UCSD-AML1 (cell line): ENCODE measurements at regions not wholly inside any gene's neighbourhood (a gene's known extent, or its start where the extent isn't known, plus 50 kb on each side); places are given as distances from the start of the nearest gene placed in this dataset.
A peak's percentile ranks its signal among the peaks of the same experiment; 100 is the strongest.

Experiments used
- DNase-seq: peaks from one replicate; lab custom pipeline; 2025; ENCODE audit not compliant: unreplicated experiment; lab: John Stamatoyannopoulos, UW

GRCh38 chr5:165202519-165202910 is 1697.1 kb downstream of the MAT2B start:
- no peak for DNase-seq

GRCh38 chr5:165209101-165209727 is 1703.8 kb downstream of the MAT2B start:
- no peak for DNase-seq

DNA sequence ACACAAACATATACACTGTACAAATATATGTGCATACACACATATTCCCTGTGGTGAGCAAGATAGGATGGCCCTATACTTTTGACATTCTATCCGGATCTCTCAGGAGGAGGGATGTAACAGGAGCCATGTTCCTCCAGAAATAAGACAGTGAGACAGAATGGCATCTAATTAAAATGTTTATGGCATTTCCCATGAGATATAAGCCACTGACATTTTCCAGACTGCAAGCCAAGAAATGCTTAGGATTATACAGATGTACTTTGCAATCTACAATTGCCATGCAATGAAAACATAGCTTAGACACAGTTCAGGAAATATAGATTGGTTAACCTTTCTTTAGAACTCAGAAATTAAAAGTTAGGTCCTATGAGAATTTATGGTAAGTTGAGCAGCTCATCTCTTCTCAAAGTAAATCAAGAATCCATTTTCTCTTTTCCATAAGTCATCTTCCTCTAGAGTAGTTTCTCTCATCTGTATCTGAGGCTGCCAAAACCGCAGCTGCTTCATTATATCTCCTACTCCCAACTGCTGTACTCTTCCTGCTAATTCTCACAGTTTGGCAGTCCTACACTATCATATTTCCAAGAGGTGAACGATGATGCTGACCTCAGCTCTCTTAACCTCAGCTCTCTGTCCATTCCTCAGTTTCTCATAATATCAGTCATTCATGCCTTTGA is 1719.1 kb downstream of the MAT2B start:
- no peak for DNase-seq

GRCh38 chr5:165227515-165227914 is 1722.1 kb downstream of the MAT2B start:
- DNase-seq, result peak; percentile 5

DNA sequence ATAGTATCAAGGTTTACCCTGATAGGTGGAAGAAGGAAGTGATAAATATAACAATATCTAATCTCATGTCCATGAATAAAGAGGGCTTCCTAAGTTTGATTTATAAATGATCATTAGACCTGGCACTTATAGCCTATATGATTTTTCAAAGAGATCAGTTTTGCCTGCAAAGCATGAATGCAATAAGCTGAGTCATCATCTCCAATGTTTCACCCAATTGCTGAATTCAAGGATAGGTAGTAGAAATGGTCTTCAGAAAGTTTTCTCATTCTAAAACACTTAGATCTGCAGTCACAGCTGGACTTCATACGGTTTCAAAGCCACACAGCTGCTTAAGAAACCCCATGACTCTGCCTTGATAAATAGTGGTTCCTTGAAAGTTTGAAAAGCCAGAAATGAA is 1722.8 kb downstream of the MAT2B start:
- DNase-seq, result no peak

DNA sequence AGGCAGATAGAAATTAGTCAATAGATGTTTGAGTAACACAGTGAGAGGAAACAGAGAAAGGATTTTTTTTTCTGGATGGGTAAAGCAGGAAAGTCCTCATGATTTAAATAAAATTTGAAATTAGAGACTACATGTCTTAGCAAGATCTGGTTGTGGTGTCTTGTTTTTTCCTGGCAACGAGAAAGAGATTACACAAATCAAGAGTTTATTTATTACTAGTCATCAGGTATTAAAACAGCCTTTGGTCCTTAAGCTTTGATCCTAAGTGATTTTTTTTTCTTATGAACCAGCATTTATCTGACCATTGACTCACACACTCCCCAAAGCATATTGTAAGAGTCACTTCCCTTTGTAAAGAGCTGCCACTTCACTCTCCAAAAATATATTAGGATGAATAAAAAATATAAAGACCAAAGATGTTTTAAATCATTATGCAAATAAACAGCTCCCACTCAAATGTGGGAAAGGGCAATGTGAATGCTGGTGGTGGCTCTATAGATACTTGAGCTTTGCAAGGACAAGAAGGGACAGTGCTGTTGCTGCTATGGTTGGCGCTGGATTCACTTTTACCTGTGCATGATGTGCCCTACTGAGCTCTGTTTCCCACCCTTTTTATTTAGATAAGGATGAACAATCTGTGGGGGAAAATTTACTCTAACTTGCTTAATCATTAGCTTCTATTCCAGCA is 1726.5 kb downstream of the MAT2B start:
- no peak for DNase-seq

GRCh38 chr5:165232509-165233028 is 1727.2 kb downstream of the MAT2B start:
- no peak for DNase-seq

DNA sequence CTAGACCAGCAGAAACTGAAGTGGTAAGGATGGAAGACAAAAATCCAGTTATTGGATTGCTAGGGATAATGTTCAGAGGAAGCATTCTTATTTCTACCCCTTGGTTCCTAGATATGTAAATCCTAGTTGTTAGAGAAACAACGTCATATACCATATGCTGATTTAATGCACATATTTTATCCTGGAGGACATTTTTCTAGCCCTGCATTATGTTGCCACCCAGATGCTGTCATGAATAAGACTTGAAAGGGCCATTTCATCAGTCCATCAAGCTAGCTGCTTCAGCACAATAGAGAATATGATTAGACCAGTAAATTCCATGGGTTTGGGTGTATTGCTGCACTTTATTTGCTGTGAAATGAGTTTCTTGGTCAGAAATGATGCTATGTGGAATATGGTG is 1736.4 kb downstream of the MAT2B start:
- no peak for DNase-seq

DNA sequence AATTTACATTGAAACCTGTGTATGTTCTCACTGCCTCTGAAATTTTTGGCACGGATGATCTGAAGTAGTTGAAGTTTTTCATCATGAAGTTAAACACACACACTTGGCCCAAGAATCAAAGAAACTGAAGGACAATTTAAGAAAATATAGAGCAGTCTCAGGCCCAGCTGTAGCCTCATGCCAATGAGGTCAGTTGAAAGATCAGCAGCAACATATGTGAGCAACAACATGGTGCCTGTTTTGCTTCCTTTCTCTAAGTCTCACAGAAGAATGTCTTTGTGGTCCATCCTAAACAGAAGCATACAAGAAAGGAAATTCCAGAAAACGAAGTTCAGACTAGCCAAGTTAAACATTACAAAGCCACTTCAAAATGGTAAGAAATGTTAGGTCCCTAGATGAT is 1737.2 kb downstream of the MAT2B start:
- DNase-seq, result no peak

GRCh38 chr5:165244407-165244806 is 1739.0 kb downstream of the MAT2B start:
- DNase-seq, result no peak

DNA sequence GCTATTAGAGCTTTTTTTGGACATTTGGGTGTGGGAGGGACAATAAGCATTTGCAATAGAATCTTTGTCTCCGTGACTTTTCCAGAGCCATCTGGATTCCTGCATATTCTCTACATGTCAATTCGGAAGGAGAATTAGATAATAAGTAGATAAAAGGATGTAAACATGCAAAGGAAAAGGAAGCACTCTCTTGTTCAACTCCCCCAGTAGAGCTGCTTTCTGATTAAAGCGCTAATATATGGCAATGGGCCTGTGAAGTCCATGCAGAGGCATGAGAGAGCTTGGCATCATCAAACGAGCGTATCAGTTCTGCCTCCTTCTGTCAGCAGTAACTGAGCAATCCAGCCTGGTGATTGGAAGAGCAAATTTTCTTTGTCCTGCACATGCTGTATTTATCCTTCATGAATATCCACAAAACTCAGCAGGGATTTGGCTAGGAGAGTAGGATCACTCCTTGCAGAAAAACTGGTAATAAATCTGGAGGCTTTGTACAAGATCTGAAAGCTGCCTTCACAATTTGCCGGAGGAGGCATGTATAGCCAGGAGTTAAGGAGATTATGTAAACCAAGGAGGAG is 1752.9 kb downstream of the MAT2B start:
- no peak for DNase-seq

DNA sequence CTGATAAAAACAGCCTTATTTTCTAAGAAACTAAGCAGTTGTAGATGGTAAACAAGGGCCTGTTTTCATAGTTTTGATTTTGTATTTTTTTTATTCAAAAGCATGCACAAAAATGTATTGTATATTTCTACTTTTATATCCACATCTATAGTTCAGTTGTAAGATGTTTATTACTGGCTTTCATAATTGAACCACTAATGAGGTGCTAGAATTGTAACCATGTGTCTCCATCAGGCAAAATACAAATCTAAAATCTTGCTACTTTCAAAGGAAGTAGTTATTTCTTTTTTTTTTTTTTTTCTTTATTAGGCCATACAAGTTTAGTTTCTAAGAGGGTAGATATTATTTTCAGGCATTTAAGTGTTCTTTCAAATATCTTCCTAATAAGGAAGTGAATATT is 1755.0 kb downstream of the MAT2B start:
- DNase-seq, result no peak

DNA sequence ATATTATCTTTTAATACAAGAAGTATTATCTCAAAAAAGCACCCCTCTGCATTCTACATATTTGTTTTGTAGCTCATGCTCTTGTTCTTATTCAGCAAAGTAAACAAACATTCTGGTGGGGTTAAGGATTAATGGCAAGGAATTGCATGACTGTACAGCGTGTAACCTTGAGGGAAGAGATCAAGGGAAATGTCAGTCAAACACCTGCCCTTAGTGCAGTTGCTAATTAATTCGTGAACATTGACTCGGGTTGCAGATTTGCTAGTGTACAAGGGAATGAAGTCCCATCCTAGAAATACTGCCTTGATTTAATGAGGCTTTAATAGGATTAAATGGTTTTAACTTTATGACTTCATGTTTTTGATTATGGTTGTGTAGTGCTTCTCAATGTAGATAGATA is 1758.1 kb downstream of the MAT2B start:
- DNase-seq, result no peak

GRCh38 chr5:165266939-165267338 is 1761.5 kb downstream of the MAT2B start:
- no peak for DNase-seq

DNA sequence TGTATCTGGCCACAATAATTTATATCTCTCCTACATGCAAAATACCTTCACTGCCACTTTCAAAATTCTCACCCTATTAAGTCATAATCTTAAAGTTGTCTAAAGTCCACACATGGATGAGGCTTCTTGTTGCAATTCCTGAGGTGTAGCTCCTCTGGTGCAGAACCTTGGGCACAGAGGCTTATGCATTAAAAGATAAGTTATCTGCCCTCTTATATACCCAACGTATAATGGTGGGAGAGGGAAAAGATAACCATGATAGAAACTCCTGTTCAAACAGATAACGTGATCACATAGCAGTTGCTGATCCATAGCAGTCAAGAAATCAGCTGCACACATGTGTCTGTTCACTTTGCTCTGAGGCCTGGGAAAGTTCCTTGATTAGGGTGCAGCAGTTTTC is 1767.0 kb downstream of the MAT2B start:
- no peak for DNase-seq

DNA sequence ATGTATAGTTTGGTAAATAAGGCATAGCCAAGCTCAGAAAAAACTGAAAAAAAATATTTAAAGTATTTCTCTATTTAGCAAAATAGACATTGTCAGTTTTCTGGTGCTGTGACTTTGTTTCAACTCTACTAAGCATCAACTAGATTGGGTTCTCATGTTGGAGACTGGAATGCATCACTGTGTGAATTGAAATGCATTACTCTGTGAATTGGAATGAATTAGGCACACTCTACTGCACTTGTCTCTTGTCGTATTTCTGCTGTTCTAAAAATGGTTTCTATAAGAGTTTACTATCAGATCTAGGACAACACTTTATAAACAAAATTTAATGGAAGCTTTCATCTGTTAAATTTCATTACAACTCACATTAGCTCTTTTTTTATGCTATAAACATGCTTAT is 1772.2 kb downstream of the MAT2B start:
- no peak for DNase-seq

DNA sequence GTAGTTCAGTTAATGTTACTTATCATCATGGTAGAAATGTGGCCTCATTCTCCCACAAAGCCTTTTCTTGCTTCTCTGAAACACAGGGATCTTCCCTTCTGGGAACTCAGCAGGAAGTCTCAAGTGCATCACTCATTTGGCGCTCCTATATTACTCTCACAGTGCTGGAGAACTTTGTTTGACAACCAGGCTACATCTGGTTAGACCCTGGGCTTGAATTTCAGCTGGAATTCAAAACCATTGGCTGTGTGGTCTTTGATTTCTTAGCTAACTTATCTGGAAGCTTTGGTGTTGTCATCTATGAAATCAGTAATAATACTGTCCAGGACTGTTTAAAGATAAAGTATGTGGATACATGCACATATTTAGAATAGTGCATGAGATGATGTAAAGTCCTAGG is 1777.1 kb downstream of the MAT2B start:
- DNase-seq, result no peak

DNA sequence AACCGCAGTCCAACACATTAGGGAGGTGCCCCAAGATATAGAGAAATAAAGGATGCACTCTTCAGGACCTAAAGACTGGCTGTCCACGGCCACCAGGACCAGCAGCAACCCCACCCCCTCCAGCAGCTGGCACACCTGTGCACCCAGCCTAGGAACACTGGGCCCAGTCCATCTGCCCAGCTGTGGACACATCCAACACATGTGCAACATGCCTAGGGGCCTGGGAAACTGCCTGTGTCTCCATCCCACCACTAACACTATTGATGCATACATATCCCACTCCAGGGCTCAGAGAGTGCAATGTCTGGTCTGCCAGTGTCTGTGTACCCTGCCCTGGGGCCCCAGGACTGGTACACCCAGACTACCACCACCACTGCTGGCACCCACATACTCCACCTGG is 1781.3 kb downstream of the MAT2B start:
- DNase-seq, result no peak

DNA sequence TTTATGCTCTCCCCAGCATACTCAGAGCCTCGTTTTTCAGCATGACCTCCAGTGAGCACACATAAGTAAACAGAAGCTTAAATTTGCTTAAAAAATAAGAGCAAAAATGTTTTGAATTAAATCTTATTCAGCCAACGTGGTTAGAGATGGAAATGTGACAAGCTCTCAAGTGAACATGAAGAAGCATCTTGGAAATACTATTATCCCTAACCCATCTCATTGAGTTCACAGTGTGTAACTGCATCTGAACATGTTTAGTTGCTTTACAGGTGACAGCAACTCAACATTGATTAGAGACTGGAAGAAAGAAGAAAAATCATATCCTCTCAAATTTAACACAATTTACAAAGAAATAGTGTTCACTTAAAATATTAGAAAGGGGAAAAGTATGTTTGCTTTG is 1785.1 kb downstream of the MAT2B start:
- DNase-seq, result no peak

- DNase-seq, result no peak
Measured at GRCh38 chr5:165296401-165297130, 1791.1 kb downstream of the MAT2B start.

DNA sequence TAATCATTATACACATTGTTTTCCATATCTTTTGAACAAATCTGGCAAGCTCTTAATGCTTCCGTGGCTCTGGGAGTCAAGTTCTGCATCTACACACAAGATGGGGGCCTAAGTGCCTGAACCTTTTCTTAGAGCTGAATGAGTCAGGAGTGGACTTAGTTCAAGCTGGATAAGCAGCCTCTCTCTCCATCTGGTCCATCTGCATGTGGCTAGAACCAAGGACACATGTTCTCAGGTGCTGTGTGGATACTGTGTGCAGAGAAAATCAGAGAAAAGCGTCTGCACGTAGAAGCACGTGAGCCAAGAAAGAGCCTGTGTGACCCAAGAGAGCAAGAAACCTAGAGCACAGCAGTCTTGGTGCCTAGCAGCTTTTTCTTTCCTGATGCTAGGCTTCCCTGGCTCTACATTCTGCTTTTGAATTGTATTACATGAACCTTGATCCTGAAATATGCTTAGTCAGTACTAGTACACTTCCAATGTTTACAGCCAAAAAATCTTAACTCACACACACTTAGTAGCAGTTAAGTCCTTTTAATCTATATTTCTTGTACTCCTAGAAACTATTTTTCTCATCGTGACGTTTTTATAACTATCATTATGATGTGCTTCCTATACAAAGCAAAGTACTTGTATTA is 1798.9 kb downstream of the MAT2B start:
- no peak for DNase-seq
